ENCODE measurements at regions not wholly inside any gene's neighbourhood (a gene's known extent, or its start where the extent isn't known, plus 50 kb on each side); places are given as distances from the start of the nearest gene placed in this dataset.

DNA sequence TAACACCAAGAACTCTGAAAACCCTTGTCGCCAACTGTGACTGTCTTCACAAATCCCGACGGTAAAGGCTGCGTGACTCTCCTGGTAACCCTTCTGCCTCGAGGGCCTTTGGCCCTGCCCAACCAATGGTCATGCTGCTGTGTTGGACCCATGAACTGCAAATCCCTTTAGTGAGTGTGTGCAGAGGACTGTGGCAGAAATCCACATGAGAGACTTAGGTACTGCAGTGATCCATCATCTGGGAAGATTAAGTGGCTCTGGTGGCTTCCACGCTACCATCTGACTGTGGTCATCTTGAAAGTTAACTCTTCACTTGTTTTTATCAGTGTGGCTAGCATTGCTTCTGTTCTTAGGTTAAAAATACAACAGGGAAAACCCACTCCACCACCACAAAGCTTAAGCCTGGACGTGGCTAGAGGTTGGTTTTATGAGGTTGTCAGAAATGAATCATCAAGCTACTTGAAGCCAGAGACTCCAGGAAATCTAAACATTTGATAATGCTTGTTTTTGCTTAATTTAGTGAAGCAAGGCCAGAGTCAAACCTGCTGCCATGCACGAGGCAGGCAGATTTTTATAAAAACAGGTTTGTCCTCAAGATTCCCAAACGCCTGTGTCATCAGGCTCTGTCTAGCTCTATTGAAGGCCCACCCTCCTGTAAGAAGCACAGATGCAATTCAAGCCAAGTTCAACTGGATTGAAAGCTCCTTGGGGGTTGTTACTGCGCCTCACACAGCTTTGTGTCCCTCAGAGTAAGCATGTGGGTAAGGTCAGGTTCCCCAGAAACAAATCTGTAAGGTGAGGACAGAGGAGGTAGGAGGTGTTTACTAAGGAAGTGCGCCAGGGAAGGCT is 52.7 kb upstream of the ERCC6L2 start:
- peak; percentile 40 for DNase-seq

- no peak for DNase-seq
These were observed 53.5 kb upstream of the ERCC6L2 start for GRCh38 chr9:95822015-95822414.

DNA sequence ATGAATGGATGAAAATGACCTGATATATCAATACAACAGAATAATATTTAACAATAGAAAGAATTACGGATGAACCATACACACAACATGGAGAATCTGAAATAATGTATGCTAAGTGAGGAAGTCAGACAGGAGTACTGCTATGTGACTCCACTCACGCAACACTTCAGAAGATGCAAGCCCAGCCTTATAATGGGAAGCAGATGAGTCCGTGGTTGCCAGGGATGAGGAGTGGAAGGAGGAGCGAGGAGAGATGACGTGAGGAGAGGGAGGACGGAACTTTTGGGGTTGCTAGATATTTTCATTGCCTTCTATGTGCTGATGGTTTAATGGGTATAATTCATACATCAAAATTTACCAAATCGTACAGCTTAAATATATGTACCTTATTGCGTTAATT is 55.4 kb upstream of the ERCC6L2 start:
- no peak for DNase-seq

- no peak for DNase-seq
These were observed 55.9 kb upstream of the ERCC6L2 start for GRCh38 chr9:95819636-95820035.

DNA sequence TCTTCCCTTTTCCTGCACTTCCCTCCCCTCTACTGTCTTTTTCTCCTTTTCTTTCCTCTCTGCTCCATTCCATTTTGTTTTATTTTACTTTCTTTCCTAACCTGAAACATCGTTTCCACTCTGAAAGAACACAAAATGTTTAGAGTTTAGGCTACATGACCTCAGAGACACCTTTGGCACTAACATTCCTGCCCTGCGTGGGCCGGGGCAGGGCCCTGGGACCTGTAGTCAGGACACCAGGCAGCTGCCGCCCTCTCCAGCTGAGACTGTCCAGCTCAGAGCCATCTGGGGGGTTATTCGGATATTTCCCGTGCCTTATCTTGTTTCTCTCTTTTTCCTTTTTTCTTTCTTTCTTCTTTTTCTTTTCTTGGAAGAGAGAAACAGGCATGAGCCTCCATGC is 58.3 kb upstream of the ERCC6L2 start:
- no peak for DNase-seq

DNA sequence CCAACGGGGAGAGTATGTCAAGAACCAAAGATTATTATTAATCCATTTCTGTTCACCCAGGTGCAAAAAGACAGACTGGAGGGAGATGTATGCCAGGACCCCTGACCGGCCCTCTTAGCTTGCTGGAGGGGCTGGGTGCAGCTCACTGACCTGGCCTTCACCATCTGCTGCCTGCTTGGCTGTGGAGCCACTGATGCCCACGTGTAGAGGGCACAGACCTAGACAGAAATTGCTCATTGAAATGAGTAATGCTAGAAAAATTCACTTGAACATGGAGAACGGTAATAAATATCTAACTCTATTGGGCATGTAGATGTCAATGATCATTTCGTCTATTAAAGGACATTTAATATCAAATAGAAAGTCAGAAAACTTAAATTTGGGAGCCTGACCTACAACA is 58.8 kb upstream of the ERCC6L2 start:
- DNase-seq: no peak

GRCh38 chr9:95815961-95816360 is 59.5 kb upstream of the ERCC6L2 start:
- DNase-seq: no peak

GRCh38 chr9:95815133-95815532 is 60.4 kb upstream of the ERCC6L2 start:
- no peak for DNase-seq

DNA sequence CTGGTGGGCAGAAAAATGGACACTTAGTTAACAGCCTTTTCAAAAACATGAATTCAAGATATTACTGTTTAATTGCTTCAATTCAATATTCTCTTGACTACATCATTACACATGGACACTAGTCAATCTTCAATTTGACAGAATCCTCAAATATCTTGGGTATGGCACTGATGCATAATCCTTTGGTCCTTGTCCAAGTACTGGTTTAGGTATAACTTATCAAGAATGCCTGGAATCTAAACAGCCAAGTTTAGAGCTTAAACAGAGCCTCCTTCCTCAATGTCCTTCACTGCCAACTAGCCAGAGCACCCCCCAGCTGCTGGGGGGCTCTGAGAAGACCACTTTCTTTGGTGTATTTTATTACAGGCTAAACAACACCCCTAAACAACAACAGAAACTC is 61.6 kb upstream of the ERCC6L2 start:
- DNase-seq: no peak

DNA sequence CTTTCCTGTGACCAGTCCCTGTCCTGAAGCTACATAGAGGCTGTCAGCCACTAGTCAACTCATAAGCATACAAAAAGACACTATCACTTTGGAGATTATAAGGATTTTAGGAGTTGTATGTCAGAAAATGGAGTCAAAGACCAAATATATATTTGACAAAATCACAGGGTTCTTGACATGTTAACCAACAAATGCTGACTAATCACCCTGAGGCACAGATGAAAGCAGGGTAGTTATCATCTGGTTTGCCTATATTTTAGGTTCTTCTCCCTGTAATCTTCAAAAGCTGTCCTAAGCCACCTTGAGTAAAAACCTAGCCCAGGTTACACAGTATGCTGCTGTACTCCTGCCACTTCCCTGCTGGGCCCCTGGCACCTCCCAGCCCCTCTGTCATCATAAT is 64.7 kb upstream of the ERCC6L2 start:
- DNase-seq: no peak

GRCh38 chr9:95810133-95810532 is 65.4 kb upstream of the ERCC6L2 start:
- DNase-seq: no peak

DNA sequence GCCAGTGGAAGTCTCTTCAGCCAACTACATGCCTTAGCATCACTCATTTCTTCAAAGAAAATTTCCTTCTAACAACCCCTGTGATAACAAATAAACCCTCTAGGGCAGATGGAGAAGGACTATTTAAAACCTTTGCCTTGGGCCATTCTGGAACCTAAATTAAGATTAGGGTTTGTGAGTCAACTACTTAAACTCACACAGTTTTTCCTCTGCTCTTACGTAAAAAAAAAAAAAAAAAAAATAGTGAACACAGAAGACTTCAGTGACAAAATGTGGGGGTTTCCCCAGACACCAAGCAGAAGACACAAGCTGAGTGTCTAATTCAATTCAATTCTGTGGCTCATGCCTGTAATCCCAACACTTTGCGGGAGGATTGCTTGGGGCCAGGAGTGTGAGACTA is 65.8 kb upstream of the ERCC6L2 start:
- no peak for DNase-seq

DNA sequence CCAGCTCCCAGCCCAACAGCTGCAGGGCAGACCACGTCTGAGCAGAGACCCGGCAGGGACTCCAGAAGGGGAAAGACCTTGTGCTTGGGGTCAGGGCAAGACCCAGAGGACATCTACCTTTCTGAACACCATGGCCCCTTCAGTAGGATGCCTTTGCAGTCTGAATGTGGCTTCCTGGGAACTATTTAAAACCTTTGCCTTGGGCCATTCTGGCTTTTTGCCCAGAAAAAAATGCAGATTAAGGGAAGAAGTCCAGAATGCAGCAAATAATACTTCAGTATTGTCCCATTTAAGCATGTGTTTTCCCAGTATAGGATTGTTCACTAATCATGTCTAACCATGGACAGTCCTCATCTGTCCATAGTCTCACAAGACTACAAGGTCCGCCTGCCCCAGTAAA is 67.5 kb upstream of the ERCC6L2 start:
- DNase-seq: peak; percentile 2

- DNase-seq: no peak
These were observed 68.1 kb upstream of the ERCC6L2 start for GRCh38 chr9:95807326-95807947.

DNA sequence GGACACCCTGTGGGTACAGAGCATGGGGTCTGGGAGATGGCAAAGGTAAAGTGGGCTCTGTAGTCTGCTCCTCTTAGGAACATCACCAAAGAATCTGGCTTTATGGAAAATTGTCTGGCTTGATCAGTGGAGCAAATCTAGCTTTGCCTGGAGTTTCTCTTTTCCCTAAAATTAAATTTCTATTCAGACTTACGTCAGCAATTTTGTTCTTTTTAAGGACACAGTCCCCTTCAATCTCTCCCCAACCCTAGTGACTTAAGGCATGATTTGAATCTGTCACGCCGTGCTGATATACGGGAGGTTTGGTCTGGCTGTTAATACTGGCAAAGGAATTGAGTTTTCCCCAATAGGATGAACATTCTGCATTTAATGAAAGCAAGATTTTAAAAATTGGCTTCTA is 72.3 kb upstream of the ERCC6L2 start:
- DNase-seq: no peak

- no peak for DNase-seq
These were observed 73.7 kb upstream of the ERCC6L2 start for GRCh38 chr9:95801797-95802196.

DNA sequence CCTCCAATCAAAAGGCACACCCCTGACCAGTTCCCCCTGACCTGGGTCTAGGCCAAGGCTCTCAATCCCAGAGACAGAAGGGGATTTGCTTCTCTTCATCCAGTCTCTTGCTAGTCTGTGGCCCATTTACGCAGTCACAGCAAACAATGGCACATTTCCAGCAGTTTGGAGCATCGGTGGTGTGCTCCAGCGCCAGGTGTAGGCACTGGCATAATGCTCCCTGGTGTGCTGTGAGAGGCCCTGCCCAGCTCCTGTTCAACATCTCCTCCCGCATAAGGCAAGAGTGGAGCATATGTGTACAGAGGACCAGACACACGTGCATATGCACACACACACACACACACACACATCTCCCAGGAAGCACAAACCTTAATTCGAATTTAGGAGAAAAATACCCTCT is 79.5 kb upstream of the ERCC6L2 start:
- no peak for DNase-seq

- DNase-seq: peak; percentile 37
These were observed 81.3 kb upstream of the ERCC6L2 start for GRCh38 chr9:95793924-95794828.

DNA sequence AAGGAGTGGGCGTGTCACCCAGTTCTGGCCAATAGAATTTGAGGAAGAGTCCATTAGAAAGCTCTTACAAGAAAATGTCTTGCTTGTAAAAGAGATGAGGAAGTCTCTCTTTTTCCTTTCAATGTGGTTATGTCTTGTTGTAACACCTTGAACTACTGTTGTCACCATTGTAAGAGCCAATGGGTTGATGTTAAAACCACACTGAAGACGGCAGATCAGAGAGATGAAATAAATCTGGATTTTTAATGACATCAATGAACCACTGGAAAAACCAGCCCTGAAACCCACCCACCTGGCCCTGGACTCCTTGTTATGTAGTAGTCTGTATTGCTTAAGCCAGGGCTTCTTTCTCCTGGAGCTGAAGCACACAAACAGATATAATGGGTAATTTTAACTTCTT is 83.8 kb upstream of the ERCC6L2 start:
- no peak for DNase-seq

- no peak for DNase-seq
These were observed 84.2 kb upstream of the ERCC6L2 start for GRCh38 chr9:95791286-95791685.

GRCh38 chr9:95788521-95788991 is 86.9 kb upstream of the ERCC6L2 start:
- no peak for DNase-seq

DNA sequence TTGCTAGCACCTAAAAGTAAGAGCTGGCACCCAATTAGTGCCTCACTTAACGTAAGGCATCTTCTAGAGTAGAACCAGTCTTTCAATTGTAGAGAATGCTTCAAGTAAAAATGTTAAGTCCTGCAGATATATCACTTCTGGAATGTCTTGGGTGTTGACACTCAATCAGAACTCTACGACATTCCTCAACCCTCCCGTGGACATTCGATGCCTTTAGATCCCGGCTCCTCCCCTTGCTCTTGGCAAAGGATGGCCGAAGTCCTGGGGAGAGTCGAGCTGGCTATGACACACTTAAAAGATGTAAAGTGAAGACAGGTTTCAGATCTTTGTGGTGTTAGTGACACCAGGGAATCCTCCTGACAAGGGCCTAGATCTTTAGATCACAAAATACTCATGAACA is 87.5 kb upstream of the ERCC6L2 start:
- no peak for DNase-seq

GRCh38 chr9:95785209-95785608 is 90.3 kb upstream of the ERCC6L2 start:
- DNase-seq: no peak

- no peak for DNase-seq
These were observed 91.2 kb upstream of the ERCC6L2 start for GRCh38 chr9:95784318-95784717.

Measured in amniotic stem cell (primary cell).